Fibroblast of skin of left quadriceps (primary cell): ENCODE measurements at regions not wholly inside any gene's neighbourhood (a gene's known extent, or its start where the extent isn't known, plus 50 kb on each side); places are given as distances from the start of the nearest gene placed in this dataset.
"Not testable (repeated sequence)": the region's sequence is repeated elsewhere in the genome, so short reads cannot be mapped to it uniquely, and the experiment has no call there.

ENCODE experiments used
- DNase-seq, 2 experiments: peaks; one replicate each; pipeline ENCODE4 v3.0.0-alpha.2; 2013; ENCODE audit warnings: low read depth in 2 of 2

- no peak for DNase-seq
Measured at GRCh38 chr13:44783994-44784707, 205.1 kb downstream of the NUFIP1 start.

DNA sequence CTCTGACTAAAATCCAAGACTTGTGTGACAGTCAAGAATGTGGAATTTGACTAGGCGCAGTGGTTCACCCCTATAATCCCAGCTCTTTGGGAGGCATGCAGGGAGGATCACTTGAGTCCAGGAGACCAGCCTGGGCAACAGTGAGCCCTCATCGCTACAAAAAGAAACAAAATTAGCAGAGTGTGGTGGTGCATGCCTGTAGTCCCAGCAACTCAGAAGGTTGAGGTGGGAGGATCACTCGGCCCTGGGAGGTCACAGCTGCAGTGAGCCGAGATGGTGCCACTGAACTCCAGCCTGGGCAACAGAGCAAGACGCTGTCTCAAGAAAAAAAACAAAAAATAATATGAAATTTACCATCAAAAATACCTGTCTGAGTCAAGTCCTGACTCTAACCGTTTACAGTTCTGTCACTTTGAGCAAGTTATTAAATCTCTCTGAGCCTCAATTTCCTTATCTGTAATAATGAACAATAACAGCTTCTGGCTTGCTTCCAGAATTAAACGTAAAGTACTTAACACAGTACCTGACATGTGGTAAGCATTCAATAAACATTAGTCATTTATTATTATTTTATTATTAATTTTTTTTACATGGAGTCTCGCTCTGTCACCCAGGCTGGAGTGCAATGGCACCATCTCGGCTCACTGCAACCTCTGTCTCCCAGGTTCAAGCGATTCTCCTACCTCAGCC lies 204.6 kb upstream of the TSC22D1 start:
- no peak for DNase-seq

DNA sequence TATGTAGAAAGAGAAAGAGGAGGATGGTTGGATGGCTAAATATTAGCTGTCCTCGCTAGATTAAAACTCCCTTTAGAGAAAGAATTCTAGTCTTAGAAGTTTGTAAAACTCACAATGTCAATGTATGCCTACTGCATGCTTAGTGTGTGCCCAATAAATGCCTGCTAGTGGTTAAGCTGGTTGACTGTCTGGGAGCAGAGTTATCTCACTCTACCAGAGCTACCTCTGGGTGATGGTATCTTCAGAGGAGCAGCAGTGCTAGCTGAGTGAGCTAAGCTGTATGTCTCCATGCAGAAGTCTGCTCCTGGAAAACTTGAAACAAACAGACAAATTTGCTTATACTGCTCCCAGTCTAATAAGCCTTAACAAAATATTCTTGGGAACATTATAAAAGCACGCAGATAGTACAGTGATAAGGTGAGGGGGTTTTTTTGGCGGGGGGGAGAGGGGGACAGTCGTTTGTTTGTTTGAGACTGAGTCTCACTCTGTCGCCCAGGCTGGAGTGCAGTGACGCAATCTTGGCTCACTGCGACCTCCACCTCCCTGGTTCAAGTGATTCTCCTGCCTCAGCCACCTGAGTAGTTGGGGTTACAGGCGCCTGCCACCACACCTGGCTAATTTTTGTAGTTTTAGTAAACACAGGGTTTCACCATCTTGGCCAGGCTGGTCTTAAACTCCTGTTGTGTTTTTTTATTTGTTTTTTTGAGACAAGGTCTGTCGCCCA lies 202.8 kb upstream of the TSC22D1 start:
- no peak for DNase-seq

DNA sequence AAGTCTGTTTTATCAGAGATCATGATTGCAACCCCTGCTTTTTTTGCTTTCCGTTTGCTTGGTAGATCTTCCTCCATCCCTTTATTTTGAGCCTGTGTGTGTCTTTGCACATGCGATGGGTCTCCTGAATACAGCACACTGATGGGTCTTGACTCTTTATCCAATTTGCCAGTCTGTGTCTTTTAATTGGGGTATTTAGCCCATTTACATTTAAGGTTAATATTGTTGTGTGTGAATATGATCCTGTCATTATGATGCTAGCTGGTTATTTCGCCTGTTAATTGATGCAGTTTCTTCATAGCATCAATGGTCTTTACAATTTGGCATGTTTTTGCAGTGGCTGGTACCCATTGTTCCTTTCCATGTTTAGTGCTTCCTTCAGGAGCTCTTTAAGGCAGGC lies 199.2 kb upstream of the TSC22D1 start:
- DNase-seq = not testable (repeated sequence)

DNA sequence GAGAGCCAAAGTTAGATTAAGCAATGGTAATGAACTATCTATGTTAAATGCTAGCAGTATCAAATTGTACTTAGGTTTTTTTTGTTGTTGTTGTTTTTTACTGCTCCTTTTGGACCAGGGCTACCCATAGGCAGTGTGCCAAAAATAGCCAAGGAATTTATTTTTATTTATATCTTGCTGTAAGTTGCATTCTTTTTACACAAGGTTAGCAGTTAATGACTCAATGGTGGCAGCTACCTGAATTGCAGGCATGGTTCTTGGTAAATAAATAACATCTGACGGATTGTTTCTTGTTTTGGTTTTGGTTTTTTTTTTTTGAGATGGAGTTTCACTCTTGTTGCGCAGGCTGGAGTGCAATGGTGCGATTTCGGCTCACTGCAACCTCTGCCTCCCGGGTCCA lies 194.8 kb upstream of the TSC22D1 start:
- no peak for DNase-seq

- DNase-seq = no peak
Measured at GRCh38 chr13:44769686-44770085, 193.6 kb upstream of the TSC22D1 start.

- no peak for DNase-seq
Measured at GRCh38 chr13:44768775-44769581, 192.8 kb upstream of the TSC22D1 start.

- DNase-seq = no peak
Measured at GRCh38 chr13:44768239-44768638, 192.1 kb upstream of the TSC22D1 start.

DNA sequence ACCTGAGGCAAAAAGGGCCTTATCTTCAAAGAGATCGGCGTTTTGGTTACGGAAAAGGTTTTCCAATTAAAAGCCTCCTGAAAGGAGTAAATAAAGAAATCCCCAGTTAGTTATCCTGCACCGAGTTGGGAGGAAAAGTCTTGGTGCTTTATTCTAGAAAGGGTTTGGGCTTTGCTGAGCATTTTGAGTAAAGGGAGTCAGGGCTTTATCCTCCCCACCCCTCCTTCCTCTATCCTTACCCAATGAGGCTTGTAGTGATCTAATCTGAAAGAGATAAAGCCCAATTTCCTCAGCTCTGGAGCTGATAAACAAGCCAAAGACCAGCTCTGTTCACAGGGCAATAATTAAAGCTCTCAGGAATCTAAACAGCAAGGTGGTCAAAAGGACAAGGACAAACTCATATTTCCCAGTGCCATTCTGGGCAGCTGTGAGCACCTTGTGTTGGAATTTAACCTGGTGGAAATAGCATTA lies 188.9 kb upstream of the TSC22D1 start:
- DNase-seq = no peak

GRCh38 chr13:44764302-44764692 lies 188.2 kb upstream of the TSC22D1 start:
- no peak for DNase-seq

- DNase-seq = no peak
Measured at GRCh38 chr13:44763615-44764301, 187.6 kb upstream of the TSC22D1 start.

GRCh38 chr13:44762911-44763310 lies 186.8 kb upstream of the TSC22D1 start:
- no peak for DNase-seq

- DNase-seq = no peak
Measured at GRCh38 chr13:44760434-44760833, 184.3 kb upstream of the TSC22D1 start.

DNA sequence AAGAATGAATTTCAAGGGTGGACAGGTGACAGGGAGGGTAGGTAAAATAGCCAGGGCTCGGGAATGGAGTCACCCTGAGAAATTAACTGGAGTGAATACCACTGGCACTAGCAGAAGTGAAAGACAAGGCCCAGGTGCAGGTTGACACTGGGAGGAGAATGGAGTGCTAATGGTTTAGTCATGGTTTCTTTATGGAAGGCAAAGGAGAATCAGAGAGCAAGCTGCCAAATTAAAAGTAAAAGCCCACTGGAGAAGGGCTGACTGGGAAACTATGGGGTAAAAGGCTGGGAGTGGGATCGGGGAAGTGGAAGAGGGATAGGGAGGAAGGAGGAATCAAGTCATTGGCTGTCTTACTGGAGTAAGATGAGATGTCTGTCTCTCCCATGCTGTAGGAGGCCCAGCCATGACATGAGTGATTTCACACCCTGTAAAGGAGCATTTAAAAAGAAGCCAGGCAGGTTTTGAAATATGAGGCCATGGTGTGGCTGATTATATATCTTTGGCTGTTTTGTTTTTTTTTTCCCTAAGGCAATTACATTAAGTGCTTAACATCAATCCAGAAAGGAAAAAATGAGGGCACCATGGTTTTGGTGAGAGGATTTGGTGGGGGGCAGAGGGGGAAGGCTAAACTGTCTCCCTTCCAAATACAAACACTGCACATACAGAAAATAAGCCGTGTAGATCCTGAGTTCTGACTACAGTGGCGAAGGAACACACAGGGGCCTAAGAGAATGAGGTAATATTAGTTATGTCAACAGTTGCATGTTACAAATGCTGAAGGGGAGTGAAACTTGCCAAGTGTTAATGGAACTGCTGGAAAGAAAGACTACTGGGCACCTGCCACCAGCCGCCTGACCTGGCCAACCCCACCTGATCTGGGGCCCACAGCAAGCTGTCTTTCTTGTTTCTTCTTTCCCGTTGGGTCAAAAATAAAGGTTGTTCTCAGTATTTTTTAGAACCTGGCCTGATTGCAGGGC lies 183.5 kb upstream of the TSC22D1 start:
- DNase-seq = no peak

- peak; percentile 85 for DNase-seq
Measured at GRCh38 chr13:44758630-44759383, 182.7 kb upstream of the TSC22D1 start.

GRCh38 chr13:44757671-44758070 lies 181.5 kb upstream of the TSC22D1 start:
- DNase-seq = no peak

DNA sequence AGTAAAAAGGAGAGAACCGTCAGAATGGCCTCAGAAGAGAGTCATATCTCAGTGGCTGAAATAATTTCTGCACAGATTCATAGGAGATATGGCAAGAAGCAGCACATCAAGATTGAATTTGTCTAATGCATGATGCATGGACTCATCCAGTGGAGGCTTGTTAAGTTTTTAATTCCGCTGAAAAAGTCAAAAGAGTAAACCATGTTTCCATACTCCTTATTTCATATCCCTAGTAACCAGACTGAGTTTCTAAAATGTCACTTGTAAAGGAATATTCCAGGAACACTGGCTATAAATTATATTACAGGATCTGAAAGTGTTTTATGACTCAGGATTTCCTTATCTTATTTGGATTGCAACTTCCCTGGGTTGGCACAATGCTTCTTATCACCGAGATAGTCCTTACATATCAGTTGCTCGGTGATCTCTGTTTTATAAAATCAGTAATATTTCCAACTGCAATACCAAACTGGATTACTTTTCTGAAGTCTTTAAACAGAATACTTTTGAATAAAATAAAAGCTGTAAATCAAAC lies 180.2 kb upstream of the TSC22D1 start:
- DNase-seq = no peak

DNA sequence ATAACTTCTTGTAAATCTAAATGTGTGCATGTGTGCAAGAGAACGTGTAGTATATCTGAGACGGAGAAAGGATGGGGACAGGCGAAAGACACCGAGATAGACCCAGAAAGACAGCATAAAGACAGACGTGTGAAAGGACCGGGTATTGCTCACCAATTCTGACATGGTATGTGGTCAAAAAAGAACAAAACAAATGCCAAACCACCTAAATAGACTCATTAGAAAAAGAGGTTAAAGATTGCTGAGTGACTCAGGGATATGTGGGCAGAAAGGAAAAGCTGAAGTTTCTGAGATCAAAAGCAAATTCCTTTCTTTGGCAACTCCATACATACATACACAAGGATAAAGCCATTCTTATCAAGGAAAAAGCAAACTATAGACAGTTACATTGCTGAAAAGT lies 179.7 kb upstream of the TSC22D1 start:
- DNase-seq = no peak

GRCh38 chr13:44752164-44752563 lies 176.0 kb upstream of the TSC22D1 start:
- no peak for DNase-seq
